ENCODE measurements at regions not wholly inside any gene's neighbourhood (a gene's known extent, or its start where the extent isn't known, plus 50 kb on each side); places are given as distances from the start of the nearest gene placed in this dataset.
"Not testable (repeated sequence)": the region's sequence is repeated elsewhere in the genome, so short reads cannot be mapped to it uniquely, and the experiment has no call there.

GRCh38 chr1:173342736-173343135 lies 134.4 kb upstream of the PRDX6 start:
- DNase-seq (ENCODE audit: low read depth in 2 of 2), result no peak

DNA sequence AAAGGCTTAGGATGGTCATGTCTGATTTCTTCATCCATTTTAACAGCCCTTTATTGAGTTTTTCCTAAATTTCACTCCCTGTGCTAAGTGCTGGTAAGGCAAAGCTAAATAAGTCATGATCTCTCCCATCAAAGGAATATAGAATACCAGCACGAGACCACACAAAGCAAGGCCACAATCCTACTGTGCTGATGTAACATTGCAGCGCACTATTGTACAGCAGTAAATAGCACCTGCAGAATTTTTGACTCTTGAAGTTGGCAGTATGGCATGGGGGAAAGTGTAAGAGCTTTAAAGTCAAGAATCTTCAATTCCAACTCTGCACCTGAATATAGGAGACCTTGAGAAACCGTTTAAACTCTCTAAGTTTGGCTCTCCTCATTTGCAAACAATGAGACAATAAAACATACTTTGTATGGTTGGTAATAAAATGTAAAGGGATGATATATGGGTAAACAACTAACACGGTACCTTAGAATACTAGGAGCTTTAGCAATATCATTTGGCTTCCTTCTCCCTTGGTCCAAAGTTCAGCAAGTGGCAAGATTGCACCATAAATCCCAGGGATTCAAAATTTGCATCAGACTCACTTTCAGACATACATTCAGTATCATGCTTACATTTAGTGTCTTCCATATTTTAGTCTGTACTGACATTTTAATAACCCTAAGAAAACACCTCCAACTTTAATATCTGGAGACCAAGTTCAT lies 132.9 kb upstream of the PRDX6 start:
- DNase-seq (ENCODE audit: low read depth in 2 of 2), result no peak

- DNase-seq (ENCODE audit: low read depth in 2 of 2), result no peak
These were observed 129.8 kb upstream of the PRDX6 start for GRCh38 chr1:173347282-173347818.

DNA sequence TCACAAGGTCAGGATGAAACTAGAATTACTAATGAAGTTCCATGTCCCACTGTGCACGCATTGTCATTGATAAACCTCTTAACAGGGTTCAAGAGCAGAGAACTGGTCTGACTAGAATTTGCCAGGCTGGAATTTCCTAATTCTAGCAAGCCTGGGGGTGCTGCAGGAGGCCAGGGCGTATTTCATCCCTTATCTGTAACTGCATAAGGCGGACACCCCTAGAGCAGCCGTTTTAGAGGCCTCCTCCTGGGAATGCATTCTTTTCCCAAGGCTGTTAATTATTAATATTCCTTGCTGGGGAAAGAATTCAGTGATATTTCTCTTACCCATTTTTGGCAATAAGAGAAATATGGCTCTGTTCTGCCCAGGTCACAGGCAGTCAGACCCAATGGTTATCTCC lies 124.5 kb upstream of the PRDX6 start:
- DNase-seq (ENCODE audit: low read depth in 2 of 2), result not testable (repeated sequence)

GRCh38 chr1:173353350-173353749 lies 123.8 kb upstream of the PRDX6 start:
- DNase-seq (ENCODE audit: low read depth in 2 of 2), result no peak

- no peak for DNase-seq (ENCODE audit: low read depth in 2 of 2)
These were observed 122.2 kb upstream of the PRDX6 start for GRCh38 chr1:173354937-173355280.

GRCh38 chr1:173355281-173356031 lies 121.7 kb upstream of the PRDX6 start:
- no peak for DNase-seq (ENCODE audit: low read depth in 2 of 2)

DNA sequence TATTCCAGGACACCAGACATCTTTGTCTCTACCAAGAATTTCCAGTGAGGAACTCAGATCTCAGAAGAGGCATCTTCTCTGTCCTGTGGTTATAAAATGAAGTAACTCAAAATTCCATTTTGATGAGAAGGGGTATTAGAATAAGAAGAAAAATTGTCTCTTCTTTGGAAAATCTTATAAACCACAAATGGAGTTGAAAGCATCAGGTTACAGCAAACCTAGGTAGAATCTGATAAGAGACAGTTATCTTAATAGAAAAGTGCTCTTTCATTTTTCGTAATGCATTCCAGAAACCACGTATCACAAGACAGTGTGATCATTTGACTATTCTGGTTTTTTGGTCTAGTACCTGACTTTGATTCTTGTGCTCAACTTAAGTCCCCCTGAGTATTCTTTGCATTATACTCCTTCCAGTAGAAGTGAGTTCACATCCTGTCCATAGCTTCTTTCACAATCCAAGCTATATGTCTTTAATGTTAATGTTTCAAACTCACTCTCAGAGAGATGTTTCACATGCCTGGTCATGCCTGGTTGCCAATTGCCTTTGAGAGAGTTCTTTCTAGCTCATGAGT lies 120.9 kb upstream of the PRDX6 start:
- DNase-seq (ENCODE audit: low read depth in 2 of 2), result no peak

GRCh38 chr1:173360487-173361063 lies 116.6 kb upstream of the PRDX6 start:
- no peak for DNase-seq (ENCODE audit: low read depth in 2 of 2)

DNA sequence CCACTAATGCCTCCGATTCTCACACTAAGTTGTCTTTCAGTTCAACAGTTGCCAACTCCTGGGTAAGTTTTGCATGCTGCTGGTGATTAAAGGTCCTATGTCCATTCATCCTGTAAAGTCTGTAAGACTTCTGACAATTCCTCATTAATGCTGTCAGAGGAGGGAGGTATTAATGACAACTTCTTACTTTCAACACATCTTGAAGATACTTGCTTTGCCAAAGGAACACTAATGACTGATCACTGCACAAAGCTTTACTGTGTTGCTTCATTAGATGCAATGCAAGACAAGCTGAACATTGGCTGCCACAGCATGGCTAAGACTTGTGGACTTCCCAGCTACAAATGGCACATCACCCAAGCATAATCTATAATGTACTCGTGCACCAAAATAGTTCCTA lies 114.6 kb upstream of the PRDX6 start:
- no peak for DNase-seq (ENCODE audit: low read depth in 2 of 2)

- DNase-seq (ENCODE audit: low read depth in 2 of 2), result no peak
These were observed 112.3 kb upstream of the PRDX6 start for GRCh38 chr1:173364827-173365226.

DNA sequence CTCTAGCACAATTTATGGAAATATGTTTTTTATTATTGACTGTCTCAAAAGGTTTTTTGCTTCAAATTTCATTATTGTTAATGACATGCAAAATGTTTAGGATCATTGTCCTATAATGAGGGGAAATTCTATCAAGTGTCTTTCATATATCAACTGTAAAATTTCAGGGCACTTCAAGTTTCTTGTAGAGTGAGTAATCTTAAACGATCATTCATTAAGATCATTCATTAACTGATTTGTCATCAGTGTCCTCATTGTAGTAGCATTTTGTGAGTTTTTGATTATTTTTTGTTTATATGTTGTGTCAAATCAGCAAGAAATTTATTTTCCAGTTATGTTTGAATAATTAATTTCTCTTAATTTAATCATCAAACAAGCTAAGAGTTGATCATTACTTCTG lies 111.8 kb upstream of the PRDX6 start:
- no peak for DNase-seq (ENCODE audit: low read depth in 2 of 2)

GRCh38 chr1:173367136-173367535 lies 110.0 kb upstream of the PRDX6 start:
- no peak for DNase-seq (ENCODE audit: low read depth in 2 of 2)

- not testable (repeated sequence) for DNase-seq (ENCODE audit: low read depth in 2 of 2)
These were observed 106.5 kb upstream of the PRDX6 start for GRCh38 chr1:173370586-173370985.

DNA sequence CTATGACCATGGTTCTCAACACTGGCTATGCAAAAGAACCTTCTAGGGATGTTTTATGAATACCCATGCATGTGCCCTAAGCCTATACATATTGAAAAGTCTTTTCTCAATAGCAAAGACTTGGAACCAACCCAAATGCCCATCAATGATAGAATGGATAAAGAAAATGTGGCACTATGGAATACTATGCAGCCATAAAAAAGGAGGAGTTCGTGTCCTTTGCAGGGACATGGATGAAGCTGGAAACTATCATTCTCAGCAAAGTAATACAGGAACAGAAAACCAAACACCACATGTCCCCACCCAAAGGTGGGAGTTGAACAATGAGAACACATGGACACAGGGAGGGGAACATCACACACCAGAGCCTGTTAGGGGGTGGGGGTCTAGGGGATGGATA lies 101.1 kb upstream of the PRDX6 start:
- not testable (repeated sequence) for DNase-seq (ENCODE audit: low read depth in 2 of 2)

GRCh38 chr1:173377266-173377665 lies 99.9 kb upstream of the PRDX6 start:
- no peak for DNase-seq (ENCODE audit: low read depth in 2 of 2)

DNA sequence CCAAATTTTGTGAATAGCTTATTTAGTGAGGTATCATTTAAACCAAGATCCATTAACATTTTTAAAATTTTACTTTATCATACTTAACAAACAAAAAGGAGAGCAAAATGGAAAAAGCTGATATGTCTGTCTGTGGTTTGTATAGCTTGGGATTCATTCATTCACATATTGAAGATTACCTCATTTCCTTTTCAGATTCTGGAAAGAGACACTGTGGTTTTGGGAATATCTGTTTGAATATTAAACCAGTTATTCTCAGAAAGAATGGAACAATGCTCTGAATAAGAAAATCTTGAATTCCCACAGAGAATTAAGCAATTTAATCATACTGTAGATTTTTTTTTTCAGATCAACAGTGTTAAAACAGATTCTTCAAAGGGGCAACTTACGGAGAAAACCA lies 93.8 kb upstream of the PRDX6 start:
- no peak for DNase-seq (ENCODE audit: low read depth in 2 of 2)

GRCh38 chr1:173388352-173388751 lies 88.8 kb upstream of the PRDX6 start:
- no peak for DNase-seq (ENCODE audit: low read depth in 2 of 2)

DNA sequence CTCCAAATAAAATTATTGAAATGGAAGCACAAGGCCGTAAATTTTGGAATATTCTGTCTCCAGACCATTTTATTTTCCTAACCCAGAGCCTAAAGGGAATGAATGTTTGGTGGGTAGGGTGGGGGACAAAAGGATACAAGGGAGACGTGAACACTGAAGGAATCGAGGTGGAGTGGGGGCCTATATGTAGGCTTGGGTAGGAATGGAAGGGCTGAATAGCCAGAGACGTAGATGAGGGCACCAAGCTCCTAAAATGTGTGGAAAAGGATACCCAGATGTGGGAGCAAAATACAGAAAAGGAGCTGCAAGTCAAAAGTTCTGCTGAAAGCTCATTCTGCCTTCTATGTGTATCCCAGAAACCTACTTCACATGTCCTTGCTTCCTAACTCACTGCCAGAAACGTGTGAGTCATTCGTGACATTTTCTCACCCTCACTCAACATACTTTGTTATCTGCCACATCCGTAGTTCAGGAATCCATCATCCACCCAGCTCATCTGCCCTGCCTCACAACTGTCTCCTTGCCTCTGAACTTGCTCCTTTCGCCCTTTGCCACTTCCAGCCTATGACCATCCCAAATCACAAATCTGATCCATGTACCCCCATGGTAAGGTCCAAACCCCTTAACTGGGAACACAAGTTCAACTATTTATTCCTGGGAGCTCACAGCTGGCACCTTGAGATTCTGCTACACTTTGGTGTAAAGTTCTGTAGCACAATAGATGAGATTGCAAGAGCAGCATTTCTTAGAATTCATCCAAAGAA lies 84.1 kb upstream of the PRDX6 start:
- no peak for DNase-seq (ENCODE audit: low read depth in 2 of 2)

GRCh38 chr1:173393659-173394000 lies 83.5 kb upstream of the PRDX6 start:
- no peak for DNase-seq (ENCODE audit: low read depth in 2 of 2)

GRCh38 chr1:173394813-173395212 lies 82.3 kb upstream of the PRDX6 start:
- not testable (repeated sequence) for DNase-seq (ENCODE audit: low read depth in 2 of 2)

- no peak for DNase-seq (ENCODE audit: low read depth in 2 of 2)
These were observed 81.4 kb upstream of the PRDX6 start for GRCh38 chr1:173395762-173396161.

All from stimulated activated CD8-positive, alpha-beta memory T cell treated with anti-CD3 and anti-CD28 coated beads, Interleukin-7, amount 100 ng/mL, for 1 hour (primary cell).